Loucy (cell line): ENCODE measurements at regions not wholly inside any gene's neighbourhood (a gene's known extent, or its start where the extent isn't known, plus 50 kb on each side); places are given as distances from the start of the nearest gene placed in this dataset.

Experiments
- H2AFZ ChIP-seq: fragments of 200-600 bp; sonication (generic); 2 replicates; pipeline ENCODE4 v1.6.0; 2016; ENCODE audit warnings: antibody characterized with exemption, mild to moderate bottlenecking, low read length, moderate library complexity
- H3F3A ChIP-seq: fragments of 200-600 bp; 2 replicates; pipeline ENCODE4 v1.6.0; 2016; ENCODE audit warnings: antibody characterized with exemption, low read depth, mild to moderate bottlenecking
- H3K27me3 ChIP-seq: fragments of 200-600 bp; sonication (generic); 2 replicates; pipeline ENCODE4 v1.6.1; 2014; ENCODE audit warnings: low read length, mild to moderate bottlenecking; ENCODE audit not compliant: insufficient read depth, poor library complexity, severe bottlenecking
- H3K36me3 ChIP-seq: fragments of 200-600 bp; sonication (generic); 2 replicates; pipeline ENCODE4 v1.6.1; 2016; ENCODE audit warnings: low read length; ENCODE audit not compliant: insufficient read depth
- H3K4me1 ChIP-seq: fragments of 200-600 bp; sonication (generic); 2 replicates; pipeline ENCODE4 v1.5.1; 2014; ENCODE audit warnings: low read length, mild to moderate bottlenecking; ENCODE audit not compliant: insufficient read depth, poor library complexity, severe bottlenecking
- H3K4me2 ChIP-seq: fragments of 200-600 bp; sonication (generic); 2 replicates; pipeline ENCODE4 v1.6.0; 2014; ENCODE audit warnings: antibody characterized with exemption, low read length, low read depth, mild to moderate bottlenecking; ENCODE audit not compliant: poor library complexity, severe bottlenecking
- H3K4me3 ChIP-seq: fragments of 200-600 bp; sonication (generic); 2 replicates; pipeline ENCODE4 v1.5.1; 2014; ENCODE audit warnings: low read length, mild to moderate bottlenecking, mixed read lengths; ENCODE audit not compliant: poor library complexity, severe bottlenecking
- H3K79me2 ChIP-seq: fragments of 200-600 bp; sonication (generic); 2 replicates; pipeline ENCODE4 v1.6.1; 2014; ENCODE audit warnings: low read length; ENCODE audit not compliant: insufficient read depth
- H3K9ac ChIP-seq: fragments of 200-600 bp; sonication (generic); 2 replicates; pipeline ENCODE4 v1.6.0; 2014; ENCODE audit warnings: mild to moderate bottlenecking, low read depth, low read length, moderate library complexity; ENCODE audit not compliant: poor library complexity, severe bottlenecking
- H3K9me2 ChIP-seq: fragments of 200-600 bp; sonication (generic); replicated peaks from 2 replicates; pipeline ENCODE4 v1.6.1; 2016; ENCODE audit warnings: low read depth, low read length, mixed read lengths
- H3K9me3 ChIP-seq: fragments of 200-600 bp; sonication (generic); 2 replicates; pipeline ENCODE4 v1.6.1; 2014; ENCODE audit warnings: mild to moderate bottlenecking, antibody characterized with exemption, low read length, low read depth; ENCODE audit not compliant: insufficient read depth
- H4K20me1 ChIP-seq: fragments of 200-600 bp; sonication (generic); 2 replicates; pipeline ENCODE4 v1.6.0; 2014; ENCODE audit warnings: antibody characterized with exemption, low read length, mild to moderate bottlenecking; ENCODE audit not compliant: insufficient read depth, poor library complexity, severe bottlenecking
- CTCF ChIP-seq: fragments of 200-600 bp; sonication (generic); conservative IDR thresholded peaks from 2 replicates; pipeline ENCODE4 v1.5.1; 2014; ENCODE audit warnings: mild to moderate bottlenecking, antibody characterized with exemption, low read length
- EZH2phosphoT487 ChIP-seq: fragments of 200-600 bp; IDR thresholded peaks from 2 replicates; pipeline ENCODE4 v1.6.1; 2018; ENCODE audit warnings: antibody characterized with exemption, mild to moderate bottlenecking, moderate library complexity, borderline replicate concordance

DNA sequence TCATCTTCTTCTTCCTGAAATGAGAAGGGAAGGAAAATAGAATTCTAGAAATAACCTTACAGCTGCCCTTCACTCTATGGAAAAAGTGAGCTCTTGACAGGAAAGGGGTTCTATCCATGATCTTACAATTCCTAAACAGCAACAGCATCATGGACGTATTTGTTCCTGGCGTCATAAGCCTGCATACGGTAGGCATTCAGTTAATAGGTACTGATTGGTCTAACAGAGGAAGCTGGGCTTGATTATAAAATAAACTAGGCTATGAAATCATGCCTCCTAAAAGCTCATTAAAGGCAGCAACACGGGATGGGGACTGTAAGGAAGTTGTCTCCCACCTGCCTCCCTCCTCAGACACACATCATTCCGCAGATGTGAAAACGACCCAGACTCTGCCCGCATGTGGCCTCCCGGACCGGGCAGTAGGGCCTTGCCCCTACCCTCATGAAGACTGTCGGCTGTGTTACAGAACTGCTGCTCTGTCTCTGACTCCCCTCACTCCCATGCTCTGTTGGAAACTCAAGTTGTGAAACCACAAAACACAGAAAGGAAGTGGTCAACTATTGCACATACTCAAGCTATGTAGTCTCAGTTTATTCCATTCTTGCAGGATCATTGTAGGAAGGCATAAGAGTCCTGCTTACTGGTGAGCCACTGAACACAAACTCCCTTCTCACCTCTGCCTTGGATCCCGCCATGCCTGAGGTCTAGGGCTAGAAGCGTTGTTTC lies 129.8 kb downstream of the DLEU7 start:
- Histone ChIP-seq H3K4me3 (peak overlapping the region; percentile 42), H3K36me3 (no peaks in the 10 kb centered on the region), H4K20me1 (no peaks in the 10 kb centered on the region), H3K9me3 (no peaks in the 10 kb centered on the region), H3K27me3 (no peaks in the 10 kb centered on the region), H3K9me2 (no peaks in the 10 kb centered on the region), H2AFZ (no peak overlapping the region), H3K4me1 (peaks cover 42% of the 10 kb centered on the region), H3F3A (peaks cover 4% of the 10 kb centered on the region; the same call in 1 of the 2 replicates), H3K9ac (peak overlapping the region; percentile 23), H3K79me2 (no peaks in the 10 kb centered on the region), H3K4me2 (peak overlapping the region; percentile 61)
- no peak for TF ChIP-seq EZH2phosphoT487
- TF ChIP-seq CTCF: no peak

- H3K9me3 ChIP-seq: no peaks in the 10 kb centered on the region
- H3K27me3 ChIP-seq: no peaks in the 10 kb centered on the region
- no peaks in the 10 kb centered on the region for H3K36me3 ChIP-seq
- H3K4me3 ChIP-seq: no peak overlapping the region
- no peaks in the 10 kb centered on the region for H3K9me2 ChIP-seq
- H3K4me1 ChIP-seq: peaks cover 42% of the 10 kb centered on the region
- H3K79me2 ChIP-seq: no peaks in the 10 kb centered on the region
- H4K20me1 ChIP-seq: no peaks in the 10 kb centered on the region
- H3F3A ChIP-seq: peaks cover 4% of the 10 kb centered on the region; the same call in 1 of the 2 replicates
- peak overlapping the region; percentile 2 for H3K9ac ChIP-seq
- TF ChIP-seq EZH2phosphoT487 (no peak), CTCF (no peak)
- H2AFZ ChIP-seq: no peak overlapping the region
- peak overlapping the region; percentile 61 for H3K4me2 ChIP-seq
Measured at GRCh38 chr13:50714891-50715290, 128.6 kb downstream of the DLEU7 start.

- no peak overlapping the region for H2AFZ ChIP-seq
- no peaks in the 10 kb centered on the region for H3K27me3 ChIP-seq
- H3K4me2 ChIP-seq: no peak overlapping the region
- no peak overlapping the region for H3K4me3 ChIP-seq
- no peaks in the 10 kb centered on the region for H3K9me2 ChIP-seq
- no peak overlapping the region for H3K9ac ChIP-seq
- H4K20me1 ChIP-seq: no peaks in the 10 kb centered on the region
- peaks cover 4% of the 10 kb centered on the region; the same call in 1 of the 2 replicates for H3F3A ChIP-seq
- no peaks in the 10 kb centered on the region for H3K9me3 ChIP-seq
- TF ChIP-seq CTCF (no peak), EZH2phosphoT487 (no peak)
- no peaks in the 10 kb centered on the region for H3K36me3 ChIP-seq
- no peaks in the 10 kb centered on the region for H3K79me2 ChIP-seq
- peaks cover 42% of the 10 kb centered on the region for H3K4me1 ChIP-seq
Measured at GRCh38 chr13:50715402-50716146, 127.9 kb downstream of the DLEU7 start.
